ENCODE measurements at regions not wholly inside any gene's neighbourhood (a gene's known extent, or its start where the extent isn't known, plus 50 kb on each side); places are given as distances from the start of the nearest gene placed in this dataset.

DNA sequence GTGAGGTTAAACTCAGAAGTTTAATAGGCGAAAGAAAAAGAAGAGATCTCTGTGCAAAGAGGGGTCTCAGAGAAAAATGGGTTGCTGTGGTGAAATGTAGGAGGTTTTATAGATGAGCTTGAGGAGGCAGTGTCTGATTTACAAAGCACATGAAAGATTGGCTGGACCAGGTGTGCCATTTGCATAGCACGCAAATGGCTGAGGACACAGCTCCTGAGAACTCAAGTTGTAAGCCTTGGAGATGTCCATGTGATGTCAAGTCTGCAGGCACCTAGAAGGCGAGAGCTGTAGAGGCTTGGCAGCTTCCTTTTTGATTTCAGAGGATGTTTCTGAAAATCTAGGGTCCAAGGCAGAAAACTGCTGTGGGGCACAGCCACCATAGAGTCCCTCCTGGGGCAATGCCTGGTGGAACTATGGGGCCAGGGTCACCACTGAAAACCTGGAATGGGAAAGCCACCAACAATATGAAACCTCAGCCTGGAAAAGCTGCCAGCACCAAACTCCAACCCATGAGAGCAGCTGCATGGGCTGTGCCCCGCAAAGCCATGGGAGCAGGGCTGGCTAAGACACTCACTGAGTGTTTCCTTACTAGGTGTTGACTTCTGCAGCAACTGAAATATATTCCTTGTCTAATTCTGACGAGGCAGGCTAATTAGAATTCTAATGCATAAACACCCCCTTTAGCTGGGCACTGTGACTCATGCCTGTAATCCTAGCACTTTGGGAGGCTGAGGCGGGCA lies 96.9 kb upstream of the TNS3 start:
- 74 to 86% (median 76%) methylated on average over 6 of the region's 6 CpGs for WGBS, 3 donors
- DNase-seq: no peak
- intact Hi-C loops (cut with DNase I): no loop called here
- H3K9me3 ChIP-seq: no peaks in the 10 kb centered on the region
- no peak for ATAC-seq
- no peaks in the 10 kb centered on the region for H3K36me3 ChIP-seq (ENCODE audit: insufficient read depth in 1 of 2, low read depth in 1 of 2)
- TF ChIP-seq, protein P1, sequence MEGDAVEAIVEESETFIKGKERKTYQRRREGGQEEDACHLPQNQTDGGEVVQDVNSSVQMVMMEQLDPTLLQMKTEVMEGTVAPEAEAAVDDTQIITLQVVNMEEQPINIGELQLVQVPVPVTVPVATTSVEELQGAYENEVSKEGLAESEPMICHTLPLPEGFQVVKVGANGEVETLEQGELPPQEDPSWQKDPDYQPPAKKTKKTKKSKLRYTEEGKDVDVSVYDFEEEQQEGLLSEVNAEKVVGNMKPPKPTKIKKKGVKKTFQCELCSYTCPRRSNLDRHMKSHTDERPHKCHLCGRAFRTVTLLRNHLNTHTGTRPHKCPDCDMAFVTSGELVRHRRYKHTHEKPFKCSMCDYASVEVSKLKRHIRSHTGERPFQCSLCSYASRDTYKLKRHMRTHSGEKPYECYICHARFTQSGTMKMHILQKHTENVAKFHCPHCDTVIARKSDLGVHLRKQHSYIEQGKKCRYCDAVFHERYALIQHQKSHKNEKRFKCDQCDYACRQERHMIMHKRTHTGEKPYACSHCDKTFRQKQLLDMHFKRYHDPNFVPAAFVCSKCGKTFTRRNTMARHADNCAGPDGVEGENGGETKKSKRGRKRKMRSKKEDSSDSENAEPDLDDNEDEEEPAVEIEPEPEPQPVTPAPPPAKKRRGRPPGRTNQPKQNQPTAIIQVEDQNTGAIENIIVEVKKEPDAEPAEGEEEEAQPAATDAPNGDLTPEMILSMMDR (IDR thresholded peaks at IDR 0.05): no peak
- no peaks in the 10 kb centered on the region for H3K27me3 ChIP-seq (ENCODE audit: insufficient read depth in 3 of 3, low read length in 2 of 3)
- no peak overlapping the region for H3K4me3 ChIP-seq
- no peak overlapping the region for H3K27ac ChIP-seq
- H3K4me1 ChIP-seq: no peaks in the 10 kb centered on the region

DNA sequence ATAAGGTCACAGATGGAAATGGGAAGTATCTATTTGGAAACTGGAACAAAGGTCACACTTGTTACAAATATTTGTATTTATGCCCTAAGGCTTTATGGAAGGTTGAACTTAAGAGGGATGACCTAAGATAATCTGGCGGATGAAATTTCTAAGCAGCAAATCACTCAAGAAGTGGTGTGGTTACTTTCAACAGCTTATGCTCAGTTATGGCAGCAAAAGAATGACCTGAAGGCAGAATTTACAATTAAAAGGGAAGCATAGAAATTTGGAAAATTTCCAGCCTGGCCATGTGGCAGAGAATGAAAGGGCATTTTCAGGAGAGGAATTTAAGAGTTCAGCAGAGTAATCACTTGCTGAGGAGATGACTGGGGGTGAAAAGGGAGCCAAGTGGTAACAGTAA lies 95.8 kb upstream of the TNS3 start:
- no peaks in the 10 kb centered on the region for H3K36me3 ChIP-seq (ENCODE audit: insufficient read depth in 1 of 2, low read depth in 1 of 2)
- DNase-seq: no peak
- 95 to 100% (median 96%) methylated on average over 1 of the region's 1 CpG for WGBS, 3 donors
- H3K4me1 ChIP-seq: no peaks in the 10 kb centered on the region
- no peak for ATAC-seq
- H3K4me3 ChIP-seq: no peak overlapping the region
- no peaks in the 10 kb centered on the region for H3K27me3 ChIP-seq (ENCODE audit: insufficient read depth in 3 of 3, low read length in 2 of 3)
- intact Hi-C loops (cut with DNase I): no loop called here
- H3K9me3 ChIP-seq: no peaks in the 10 kb centered on the region
- no peak overlapping the region for H3K27ac ChIP-seq
- TF ChIP-seq, protein P1 (IDR thresholded peaks at IDR 0.05): no peak

DNA sequence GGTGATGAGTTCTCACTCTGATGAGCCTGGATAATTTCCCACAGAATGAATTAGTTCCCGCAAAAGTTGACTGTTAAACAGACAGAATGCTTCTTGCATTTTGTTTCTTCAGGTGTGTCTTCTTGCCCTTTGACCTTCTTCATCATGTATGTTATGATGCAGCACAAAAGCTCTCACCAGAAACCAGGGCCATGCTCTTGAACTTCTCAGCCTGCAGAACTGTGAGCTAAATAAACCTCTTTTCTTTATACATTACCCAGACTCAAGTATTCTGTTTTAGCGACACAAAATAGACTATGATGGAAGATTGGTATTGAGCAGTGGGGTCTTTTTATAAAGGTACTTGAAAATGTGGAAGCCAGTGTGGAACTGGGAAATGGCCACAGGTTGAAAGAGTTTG lies 95.2 kb upstream of the TNS3 start:
- no peaks in the 10 kb centered on the region for H3K36me3 ChIP-seq (ENCODE audit: insufficient read depth in 1 of 2, low read depth in 1 of 2)
- no peak for DNase-seq
- no peaks in the 10 kb centered on the region for H3K9me3 ChIP-seq
- WGBS, 3 donors: 97 to 100% (median 97%) methylated on average over 2 of the region's 2 CpGs
- H3K4me3 ChIP-seq: no peak overlapping the region
- intact Hi-C loops (cut with DNase I): no loop called here
- TF ChIP-seq, protein P1 (IDR thresholded peaks at IDR 0.05): no peak
- no peak for ATAC-seq
- no peak overlapping the region for H3K27ac ChIP-seq
- H3K27me3 ChIP-seq (ENCODE audit: insufficient read depth in 3 of 3, low read length in 2 of 3): no peaks in the 10 kb centered on the region
- no peaks in the 10 kb centered on the region for H3K4me1 ChIP-seq

DNA sequence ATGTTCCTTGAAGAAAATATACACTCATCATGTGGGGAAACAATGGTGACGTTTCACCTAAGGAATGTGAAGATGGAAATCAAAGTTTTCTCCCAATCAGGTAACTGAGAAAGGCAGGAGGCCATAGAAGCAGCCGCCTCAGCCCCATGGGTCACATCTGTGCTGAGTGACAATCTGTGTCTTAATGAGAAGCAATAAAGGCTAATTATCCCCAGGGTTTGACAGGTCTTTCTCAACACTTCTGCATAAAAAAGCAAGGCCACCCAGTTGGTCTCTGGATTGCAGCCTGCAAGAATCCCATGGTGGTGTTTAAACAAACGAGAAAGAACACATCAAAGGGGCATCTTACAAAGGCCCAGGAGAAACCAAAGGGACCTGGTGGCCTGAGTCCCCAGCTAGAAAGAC lies 91.1 kb upstream of the TNS3 start:
- WGBS, 3 donors: 80 to 88% (median 84%) methylated on average over 3 of the region's 3 CpGs
- Histone ChIP-seq H3K9me3 (no peaks in the 10 kb centered on the region), H3K4me1 (peaks cover 11% of the 10 kb centered on the region), H3K27me3 (ENCODE audit: insufficient read depth in 3 of 3, low read length in 2 of 3) (no peaks in the 10 kb centered on the region), H3K4me3 (no peak overlapping the region), H3K27ac (no peak overlapping the region), H3K36me3 (ENCODE audit: insufficient read depth in 1 of 2, low read depth in 1 of 2) (no peaks in the 10 kb centered on the region)
- ATAC-seq (no peak), DNase-seq (no peak)
- intact Hi-C loops (cut with DNase I): no loop called here
- TF ChIP-seq, protein P1 (IDR thresholded peaks at IDR 0.05): no peak

DNA sequence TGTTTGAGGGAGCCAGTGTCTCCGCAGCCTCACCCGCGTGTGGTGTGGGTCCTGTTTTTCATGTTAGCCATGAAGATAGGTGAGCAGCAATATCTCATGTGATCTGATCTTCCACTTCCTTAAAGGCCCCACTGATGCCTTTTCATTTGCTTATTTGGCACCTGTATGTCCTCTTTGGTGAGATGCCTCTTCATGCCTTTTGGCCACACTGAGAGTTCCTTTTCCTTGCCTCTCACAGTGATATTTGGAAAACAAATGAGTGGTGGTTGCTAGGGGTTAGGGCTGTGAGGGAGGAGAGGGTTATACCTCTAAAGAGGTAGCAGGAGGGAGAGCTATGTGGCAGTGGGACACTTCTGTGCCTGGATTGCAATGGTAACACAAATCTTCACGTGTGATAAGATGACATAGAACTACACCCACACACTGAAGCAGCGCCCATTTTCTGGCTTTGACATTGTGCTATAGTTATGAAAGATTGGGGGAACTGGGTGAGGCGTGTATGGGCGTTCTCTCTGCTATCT lies 90.4 kb upstream of the TNS3 start:
- H3K36me3 ChIP-seq (ENCODE audit: insufficient read depth in 1 of 2, low read depth in 1 of 2): no peaks in the 10 kb centered on the region
- intact Hi-C loops (cut with DNase I): no loop called here
- WGBS, 3 donors: 60 to 92% (median 80%) methylated on average over 7 of the region's 7 CpGs

More for the DNA sequence above, 90.4 kb upstream of the TNS3 start:
- Histone ChIP-seq H3K4me3 (no peak overlapping the region), H3K4me1 (peaks cover 11% of the 10 kb centered on the region), H3K9me3 (no peaks in the 10 kb centered on the region), H3K27me3 (ENCODE audit: insufficient read depth in 3 of 3, low read length in 2 of 3) (no peaks in the 10 kb centered on the region), H3K27ac (no peak overlapping the region)
- TF ChIP-seq, protein P1 (IDR thresholded peaks at IDR 0.05): no peak
- DNase-seq: no peak
- ATAC-seq: no peak

All from psoas muscle (tissue), 7 donors.